NT2/D1 (cell line): ENCODE measurements at regions not wholly inside any gene's neighbourhood (a gene's known extent, or its start where the extent isn't known, plus 50 kb on each side); places are given as distances from the start of the nearest gene placed in this dataset.
"Not testable (repeated sequence)": the region's sequence is repeated elsewhere in the genome, so short reads cannot be mapped to it uniquely, and the experiment has no call there.

Source experiments
- DNase-seq: peaks from one replicate; pipeline ENCODE4 v3.0.0-alpha.2; 2011; ENCODE audit warnings: low read depth, low spot score
- H3K27me3 ChIP-seq: 2 replicates; pipeline ENCODE4 v1.6.0; 2011; ENCODE audit warnings: mild to moderate bottlenecking; ENCODE audit not compliant: insufficient read length, insufficient read depth
- H3K36me3 ChIP-seq: 2 replicates; pipeline ENCODE4 v1.6.1; 2011; ENCODE audit warnings: mild to moderate bottlenecking, low read length, mixed read lengths; ENCODE audit not compliant: insufficient read depth, insufficient read length
- H3K4me1 ChIP-seq: 2 replicates; pipeline ENCODE4 v1.5.1; 2011; ENCODE audit not compliant: insufficient read depth, insufficient read length
- H3K4me3 ChIP-seq: 2 replicates; pipeline ENCODE4 v1.5.1; 2011; ENCODE audit warnings: low read depth; ENCODE audit not compliant: insufficient read length
- H3K9ac ChIP-seq: 2 replicates; pipeline ENCODE4 v1.6.0; 2011; ENCODE audit warnings: low read depth; ENCODE audit not compliant: insufficient read length
- H3K9me3 ChIP-seq: 2 replicates; pipeline ENCODE4 v1.5.1; 2011; ENCODE audit warnings: mild to moderate bottlenecking, low read length; ENCODE audit not compliant: insufficient read depth
- SUZ12 ChIP-seq: IDR thresholded peaks from 2 replicates; pipeline ENCODE4 v1.6.1; 2011; ENCODE audit not compliant: insufficient read length, insufficient read depth; ENCODE audit errors: extremely low read depth
- YY1 ChIP-seq: IDR thresholded peaks from 2 replicates; pipeline ENCODE4 v1.6.1; 2011; ENCODE audit not compliant: insufficient read length, insufficient read depth
- ZNF274 ChIP-seq: IDR thresholded peaks from 2 replicates; pipeline ENCODE4 v1.6.1; 2011; ENCODE audit warnings: mild to moderate bottlenecking, low read depth, low read length

GRCh38 chr9:21533597-21533996, 51.5 kb upstream of the IFNE start:
- no peak for DNase-seq
- Histone ChIP-seq H3K9ac (no peak overlapping the region), H3K4me1 (no peaks in the 10 kb centered on the region), H3K27me3 (no peaks in the 10 kb centered on the region), H3K36me3 (peaks cover 1% of the 10 kb centered on the region), H3K9me3 (no peaks in the 10 kb centered on the region; the same call in 1 of the 2 replicates), H3K4me3 (no peak overlapping the region)
- TF ChIP-seq YY1 (no peak), SUZ12 (no peak), ZNF274 (no peak)

GRCh38 chr9:21535396-21535795, 53.3 kb upstream of the IFNE start:
- DNase-seq: no peak
- Histone ChIP-seq H3K4me3 (no peak overlapping the region), H3K27me3 (no peaks in the 10 kb centered on the region), H3K9ac (no peak overlapping the region), H3K36me3 (no peaks in the 10 kb centered on the region), H3K9me3 (no peaks in the 10 kb centered on the region), H3K4me1 (no peaks in the 10 kb centered on the region)
- TF ChIP-seq SUZ12: no peak
- TF ChIP-seq YY1: no peak
- no peak for TF ChIP-seq ZNF274

- H3K4me3 ChIP-seq: no peak overlapping the region
- no peaks in the 10 kb centered on the region for H3K4me1 ChIP-seq
- no peaks in the 10 kb centered on the region for H3K27me3 ChIP-seq
- no peak overlapping the region for H3K9ac ChIP-seq
- H3K9me3 ChIP-seq: peaks cover 11% of the 10 kb centered on the region
- DNase-seq: no peak
- TF ChIP-seq YY1 (no peak), ZNF274 (no peak), SUZ12 (no peak)
- H3K36me3 ChIP-seq: no peaks in the 10 kb centered on the region
Observed at GRCh38 chr9:21542787-21543186, 60.7 kb upstream of the IFNE start.

- H3K4me1 ChIP-seq: no peaks in the 10 kb centered on the region
- no peak for TF ChIP-seq ZNF274
- no peak for TF ChIP-seq SUZ12
- TF ChIP-seq YY1: no peak
- DNase-seq: no peak
- no peak overlapping the region for H3K9ac ChIP-seq
- peaks cover 11% of the 10 kb centered on the region for H3K9me3 ChIP-seq
- H3K36me3 ChIP-seq: no peaks in the 10 kb centered on the region
- H3K4me3 ChIP-seq: no peak overlapping the region
- no peaks in the 10 kb centered on the region for H3K27me3 ChIP-seq
Observed at GRCh38 chr9:21543187-21543586, 61.1 kb upstream of the IFNE start.

GRCh38 chr9:21543816-21544215, 61.7 kb upstream of the IFNE start:
- not testable (repeated sequence) for H3K4me1 ChIP-seq, DNase-seq

GRCh38 chr9:21546949-21547348, 64.8 kb upstream of the IFNE start:
- TF ChIP-seq YY1 (no peak), ZNF274 (no peak), SUZ12 (no peak)
- Histone ChIP-seq H3K4me3 (no peak overlapping the region), H3K27me3 (no peaks in the 10 kb centered on the region), H3K9ac (no peak overlapping the region), H3K36me3 (no peaks in the 10 kb centered on the region), H3K9me3 (peaks cover 11% of the 10 kb centered on the region), H3K4me1 (no peaks in the 10 kb centered on the region)
- no peak for DNase-seq

More at GRCh38 chr9:21543816-21544215, 61.7 kb upstream of the IFNE start:
- H3K27me3 ChIP-seq, H3K9ac ChIP-seq, H3K4me3 ChIP-seq, H3K36me3 ChIP-seq: not testable (repeated sequence)
- peaks cover 11% of the 10 kb centered on the region for H3K9me3 ChIP-seq

GRCh38 chr9:21549251-21549765, 67.2 kb upstream of the IFNE start:
- H3K36me3 ChIP-seq: no peaks in the 10 kb centered on the region
- TF ChIP-seq YY1: no peak
- TF ChIP-seq ZNF274: no peak
- TF ChIP-seq SUZ12: no peak
- H3K9ac ChIP-seq: no peak overlapping the region
- H3K9me3 ChIP-seq: peaks cover 5% of the 10 kb centered on the region
- no peak for DNase-seq
- H3K4me1 ChIP-seq: no peaks in the 10 kb centered on the region
- no peak overlapping the region for H3K4me3 ChIP-seq
- H3K27me3 ChIP-seq: no peaks in the 10 kb centered on the region

GRCh38 chr9:21549890-21550289, 67.8 kb upstream of the IFNE start:
- Histone ChIP-seq H3K4me3 (no peak overlapping the region), H3K9ac (no peak overlapping the region), H3K9me3 (no peaks in the 10 kb centered on the region), H3K27me3 (no peaks in the 10 kb centered on the region), H3K36me3 (no peaks in the 10 kb centered on the region), H3K4me1 (no peaks in the 10 kb centered on the region)
- DNase-seq: no peak
- TF ChIP-seq SUZ12: no peak
- TF ChIP-seq ZNF274: no peak
- no peak for TF ChIP-seq YY1
